ENCODE measurements at regions not wholly inside any gene's neighbourhood (a gene's known extent, or its start where the extent isn't known, plus 50 kb on each side); places are given as distances from the start of the nearest gene placed in this dataset.
"Not testable (repeated sequence)": the region's sequence is repeated elsewhere in the genome, so short reads cannot be mapped to it uniquely, and the experiment has no call there.

GRCh38 chr6:17002123-17002522 is 99.7 kb upstream of the STMND1 start:
- DNase-seq (no peak), ATAC-seq (ENCODE audit: low read depth in 2 of 2) (no peak)
- H3K27me3 Mint-ChIP-seq = peaks cover 12 to 35% (median 23%) of the 10 kb centered on the region in 3 donors
- H3K36me3 Mint-ChIP-seq = no peaks in the 10 kb centered on the region
- no peaks in the 10 kb centered on the region for H3K4me1 Mint-ChIP-seq
- peaks cover 0 to 14% (median 4%) of the 10 kb centered on the region in 7 donors for H3K9me3 Mint-ChIP-seq
- no peak overlapping the region for H3K27ac Mint-ChIP-seq
- no peak overlapping the region for H3K4me3 Mint-ChIP-seq

GRCh38 chr6:17001188-17001587 is 100.7 kb upstream of the STMND1 start:
- no peak for ATAC-seq (ENCODE audit: low read depth in 2 of 2)
- no peak for DNase-seq
- Mint-ChIP-seq H3K36me3 (no peaks in the 10 kb centered on the region), H3K27me3 (peaks cover 12 to 35% (median 23%) of the 10 kb centered on the region in 3 donors), H3K4me3 (no peak overlapping the region), H3K9me3 (peaks cover 0 to 14% (median 4%) of the 10 kb centered on the region in 7 donors), H3K27ac (no peak overlapping the region), H3K4me1 (no peaks in the 10 kb centered on the region)

GRCh38 chr6:16999491-17000436 is 102.1 kb upstream of the STMND1 start:
- H3K4me1 Mint-ChIP-seq = no peaks in the 10 kb centered on the region
- DNase-seq (no peak), ATAC-seq (ENCODE audit: low read depth in 2 of 2) (no peak)
- peaks cover 0 to 21% (median 3%) of the 10 kb centered on the region in 7 donors for H3K9me3 Mint-ChIP-seq
- H3K27ac Mint-ChIP-seq = no peak overlapping the region
- H3K36me3 Mint-ChIP-seq = no peaks in the 10 kb centered on the region
- H3K27me3 Mint-ChIP-seq = peaks cover 5 to 31% (median 30%) of the 10 kb centered on the region in 3 donors
- no peak overlapping the region for H3K4me3 Mint-ChIP-seq

DNA sequence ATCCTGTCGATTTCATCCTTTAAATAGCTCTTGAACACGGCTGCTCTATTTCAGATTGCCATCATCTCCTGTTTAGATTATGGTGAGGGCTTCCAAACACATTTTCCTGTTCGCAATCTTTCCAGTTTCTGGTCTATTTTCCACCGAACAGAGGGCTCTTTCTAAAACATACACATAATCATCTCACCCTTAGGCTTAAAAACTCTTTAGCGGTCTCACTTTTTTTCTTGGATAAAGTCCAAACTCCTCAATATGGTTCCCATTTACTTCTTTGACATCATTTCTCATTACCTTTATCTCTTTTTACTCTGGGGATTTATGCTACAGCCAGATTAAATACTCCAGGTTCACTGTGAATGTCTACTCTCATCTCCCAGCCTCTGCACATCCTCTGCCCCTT is 103.4 kb upstream of the STMND1 start:
- peaks cover 5 to 37% (median 31%) of the 10 kb centered on the region in 3 donors for H3K27me3 Mint-ChIP-seq
- H3K4me1 Mint-ChIP-seq = no peaks in the 10 kb centered on the region
- DNase-seq (no peak), ATAC-seq (ENCODE audit: low read depth in 2 of 2) (no peak)
- no peak overlapping the region for H3K4me3 Mint-ChIP-seq
- no peak overlapping the region for H3K27ac Mint-ChIP-seq
- no peaks in the 10 kb centered on the region for H3K36me3 Mint-ChIP-seq
- peaks cover 0 to 21% (median 3%) of the 10 kb centered on the region in 7 donors for H3K9me3 Mint-ChIP-seq

DNA sequence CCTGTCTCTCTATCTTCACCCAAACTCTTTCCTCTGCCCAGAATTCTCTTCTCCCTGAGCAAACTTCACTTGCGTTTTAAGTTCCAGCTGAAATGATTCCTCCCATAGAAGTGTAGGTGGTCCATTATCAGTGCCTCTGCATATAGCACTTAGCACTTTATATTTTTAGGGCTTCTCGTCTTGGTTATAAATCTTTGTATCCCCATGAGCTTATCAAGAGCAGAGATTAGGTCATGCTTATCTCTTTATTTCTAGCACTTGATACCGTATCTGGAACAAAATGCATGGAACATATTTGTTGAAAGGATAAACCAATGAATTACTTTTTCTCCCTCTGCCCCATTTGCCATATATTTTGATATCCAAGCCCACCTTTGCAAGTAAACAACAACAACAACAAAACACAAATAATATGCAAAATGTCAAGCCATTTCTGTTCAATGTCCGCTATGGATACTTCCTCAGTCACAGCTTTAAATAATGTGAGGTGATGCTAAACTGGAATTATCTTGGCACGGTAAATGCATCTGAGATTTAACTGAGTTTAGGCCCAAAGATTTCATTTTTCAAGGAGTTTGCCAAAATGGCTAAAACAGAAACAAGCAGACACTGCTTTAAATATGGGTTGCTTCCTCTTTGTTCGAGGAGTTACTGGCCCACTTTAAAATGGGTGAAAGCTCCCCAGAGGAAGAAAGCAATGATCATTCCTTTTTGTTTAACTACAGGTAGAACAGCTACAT is 106.2 kb upstream of the STMND1 start:
- H3K9me3 Mint-ChIP-seq = peaks cover 0 to 20% (median 2%) of the 10 kb centered on the region in 7 donors
- ATAC-seq (ENCODE audit: low read depth in 2 of 2) (no peak), DNase-seq (no peak)
- peaks cover 0 to 21% (median 20%) of the 10 kb centered on the region in 3 donors for H3K27me3 Mint-ChIP-seq
- H3K4me3 Mint-ChIP-seq = no peak overlapping the region
- no peaks in the 10 kb centered on the region for H3K4me1 Mint-ChIP-seq
- H3K27ac Mint-ChIP-seq = no peak overlapping the region
- no peaks in the 10 kb centered on the region for H3K36me3 Mint-ChIP-seq

- no peaks in the 10 kb centered on the region for H3K4me1 Mint-ChIP-seq
- ATAC-seq (ENCODE audit: low read depth in 2 of 2) (no peak), DNase-seq (no peak)
- H3K9me3 Mint-ChIP-seq = peaks cover 6 to 25% (median 14%) of the 10 kb centered on the region in 7 donors
- peaks cover 0 to 16% (median 8%) of the 10 kb centered on the region in 3 donors for H3K27me3 Mint-ChIP-seq
- no peak overlapping the region for H3K27ac Mint-ChIP-seq
- H3K36me3 Mint-ChIP-seq = peaks cover 0 to 10% of the 10 kb centered on the region in 2 donors
- no peak overlapping the region for H3K4me3 Mint-ChIP-seq
These were observed 108.5 kb upstream of the STMND1 start for GRCh38 chr6:16993396-16993795.

DNA sequence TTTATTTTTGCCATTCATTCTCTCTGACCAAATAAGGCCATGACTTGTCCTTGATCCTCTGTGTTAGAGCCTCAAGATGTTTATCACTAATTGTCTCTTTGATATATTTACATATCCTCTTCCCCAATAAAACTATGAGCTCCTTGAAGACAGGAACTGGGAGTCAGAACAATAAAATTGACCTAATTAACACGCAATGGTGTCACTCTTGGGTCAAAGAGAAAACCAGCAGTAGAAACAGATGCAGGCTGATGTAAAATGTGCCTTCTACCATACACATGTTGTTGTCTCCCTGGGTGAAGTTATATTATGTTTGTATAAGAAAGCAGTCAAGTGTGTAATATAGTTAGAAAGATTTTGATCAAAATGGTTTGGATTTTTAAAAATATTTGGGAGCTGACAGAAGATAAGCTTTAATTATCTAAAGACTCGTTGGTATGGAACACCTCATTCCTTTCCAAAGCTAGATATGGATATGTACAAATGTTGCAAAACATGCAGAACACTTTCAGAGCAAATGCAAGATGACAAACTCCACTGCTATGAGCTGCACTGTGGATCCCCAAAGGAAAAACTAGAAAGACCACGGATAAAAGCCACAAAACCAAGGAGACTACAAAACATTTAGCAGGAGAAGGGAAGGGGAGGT is 109.7 kb upstream of the STMND1 start:
- H3K36me3 Mint-ChIP-seq = peaks cover 0 to 10% of the 10 kb centered on the region in 2 donors
- H3K4me1 Mint-ChIP-seq = no peaks in the 10 kb centered on the region
- H3K27me3 Mint-ChIP-seq = peaks cover 0 to 16% (median 6%) of the 10 kb centered on the region in 3 donors
- DNase-seq = no peak
- peaks cover 6 to 34% (median 19%) of the 10 kb centered on the region in 7 donors for H3K9me3 Mint-ChIP-seq
- no peak for ATAC-seq (ENCODE audit: low read depth in 2 of 2)
- H3K27ac Mint-ChIP-seq = no peak overlapping the region
- H3K4me3 Mint-ChIP-seq = no peak overlapping the region

- not testable (repeated sequence) for H3K36me3 Mint-ChIP-seq; H3K4me1 Mint-ChIP-seq; H3K27ac Mint-ChIP-seq; DNase-seq; ATAC-seq (ENCODE audit: low read depth in 2 of 2); H3K4me3 Mint-ChIP-seq
- Mint-ChIP-seq H3K27me3 (peaks cover 6 to 12% (median 6%) of the 10 kb centered on the region in 3 donors), H3K9me3 (peaks cover 6 to 34% (median 18%) of the 10 kb centered on the region in 7 donors)
These were observed 111.9 kb upstream of the STMND1 start for GRCh38 chr6:16989976-16990375.

DNA sequence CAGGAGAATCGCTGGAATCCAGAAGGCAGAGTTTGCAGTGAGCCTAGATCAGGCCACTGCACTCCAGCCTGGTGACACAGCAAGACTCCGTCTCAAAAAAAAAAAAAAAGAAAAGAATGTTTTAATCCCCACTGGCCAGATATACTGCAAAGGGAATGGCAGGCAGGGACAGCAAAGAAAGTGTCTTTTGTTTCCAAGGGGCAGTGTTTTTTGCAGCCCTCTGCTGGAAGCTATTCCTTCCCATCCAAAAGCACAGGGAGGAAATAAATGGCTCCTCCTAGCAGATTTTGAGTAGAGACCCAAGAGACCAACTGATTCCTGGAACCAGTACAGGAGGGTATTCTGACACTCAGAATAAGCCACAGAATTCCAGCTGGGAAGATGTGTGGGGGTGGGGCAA is 112.5 kb upstream of the STMND1 start:
- peaks cover 6 to 34% (median 17%) of the 10 kb centered on the region in 7 donors for H3K9me3 Mint-ChIP-seq
- no peak for DNase-seq
- no peak overlapping the region for H3K4me3 Mint-ChIP-seq
- peaks cover 0 to 10% of the 10 kb centered on the region in 2 donors for H3K36me3 Mint-ChIP-seq
- ATAC-seq (ENCODE audit: low read depth in 2 of 2) = no peak
- no peaks in the 10 kb centered on the region for H3K4me1 Mint-ChIP-seq
- H3K27me3 Mint-ChIP-seq = peaks cover 6 to 14% (median 12%) of the 10 kb centered on the region in 3 donors
- H3K27ac Mint-ChIP-seq = no peak overlapping the region

DNA sequence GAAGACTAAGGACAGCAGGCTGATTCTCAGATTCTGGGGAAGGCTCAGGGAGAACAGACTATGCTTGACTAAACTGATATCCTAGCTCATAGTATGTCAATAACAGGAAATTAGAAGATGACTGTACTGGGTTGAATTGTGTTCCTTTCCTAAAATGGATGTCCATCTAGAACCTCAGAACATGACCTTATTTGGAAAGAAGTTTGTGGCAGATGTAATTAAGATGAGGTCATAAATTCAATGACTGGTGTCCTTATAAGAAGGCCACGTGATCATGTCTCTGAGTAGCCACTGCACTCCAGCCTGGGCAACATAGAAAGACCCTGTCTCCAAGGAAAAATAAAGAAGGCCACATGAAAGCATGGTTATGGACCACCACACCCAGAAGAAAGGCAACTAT is 113.9 kb upstream of the STMND1 start:
- DNase-seq (no peak), ATAC-seq (ENCODE audit: low read depth in 2 of 2) (no peak)
- Mint-ChIP-seq H3K27me3 (peaks cover 6 to 17% (median 7%) of the 10 kb centered on the region in 3 donors), H3K36me3 (peaks cover 0 to 10% of the 10 kb centered on the region in 2 donors), H3K4me1 (no peaks in the 10 kb centered on the region), H3K27ac (no peak overlapping the region), H3K9me3 (peaks cover 6 to 34% (median 17%) of the 10 kb centered on the region in 7 donors), H3K4me3 (no peak overlapping the region)

DNA sequence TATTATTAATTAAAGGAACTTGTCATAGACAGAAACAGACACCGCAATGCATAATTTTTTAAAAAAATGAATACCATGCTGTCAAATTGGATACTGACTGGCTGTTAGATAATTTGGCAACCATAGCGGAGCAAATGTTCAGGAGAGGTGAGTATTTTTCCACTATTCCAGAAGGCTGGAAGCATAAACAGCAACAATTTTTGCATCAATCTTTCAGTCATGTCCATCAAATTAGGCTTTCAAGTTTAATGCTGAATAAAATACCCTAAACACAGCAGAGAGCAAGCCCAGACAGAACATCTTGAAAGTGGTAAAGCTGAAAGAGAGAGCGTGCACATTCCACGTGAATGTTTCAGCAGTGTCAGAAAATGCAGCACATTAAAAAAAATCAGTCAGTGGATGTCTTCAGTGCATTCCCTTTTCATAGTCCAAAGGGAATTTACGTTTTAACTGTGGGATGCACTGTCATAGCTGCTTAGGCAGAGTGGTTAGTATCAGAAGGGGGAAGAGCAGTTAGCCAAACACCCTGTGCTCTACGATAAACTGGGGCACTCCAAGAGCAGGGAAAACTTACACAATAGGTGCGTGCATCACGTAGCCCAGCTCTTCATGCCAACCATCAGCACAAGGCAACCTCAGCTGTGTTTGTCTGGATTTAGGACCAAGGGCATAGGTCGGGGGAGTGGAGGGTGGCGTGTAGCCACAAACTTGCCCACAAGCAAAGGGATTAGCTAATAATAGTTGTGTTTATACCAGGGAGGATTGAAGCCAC is 116.2 kb upstream of the STMND1 start:
- Mint-ChIP-seq H3K4me3 (no peak overlapping the region), H3K9me3 (peaks cover 6 to 30% (median 16%) of the 10 kb centered on the region in 7 donors), H3K4me1 (no peaks in the 10 kb centered on the region), H3K36me3 (peaks cover 0 to 10% of the 10 kb centered on the region in 2 donors), H3K27ac (no peak overlapping the region), H3K27me3 (peaks cover 7 to 17% (median 8%) of the 10 kb centered on the region in 3 donors)
- ATAC-seq (ENCODE audit: low read depth in 2 of 2) (no peak), DNase-seq (no peak)

DNA sequence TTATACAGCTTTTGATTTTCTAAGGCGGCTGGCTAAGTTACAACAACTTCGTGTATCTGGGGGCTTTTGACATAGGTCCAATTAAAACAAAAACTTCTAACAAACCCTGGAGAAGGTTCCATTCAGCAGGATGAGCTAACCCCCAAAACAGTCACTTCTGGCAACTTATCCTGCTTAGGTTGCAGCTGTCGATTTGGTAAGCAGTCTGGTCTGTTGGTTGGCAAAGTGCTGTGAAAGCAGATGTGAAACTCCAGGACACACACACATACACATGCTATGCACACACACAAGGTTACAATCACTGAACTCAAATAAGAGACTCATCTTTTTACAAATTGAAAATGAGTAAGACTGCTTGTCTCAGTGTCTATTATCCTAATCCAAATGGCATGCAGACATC is 119.0 kb upstream of the STMND1 start:
- no peak for DNase-seq
- Mint-ChIP-seq H3K27me3 (peaks cover 17 to 36% (median 26%) of the 10 kb centered on the region in 3 donors), H3K27ac (no peak overlapping the region), H3K4me1 (no peaks in the 10 kb centered on the region), H3K36me3 (no peaks in the 10 kb centered on the region), H3K4me3 (no peak overlapping the region), H3K9me3 (peaks cover 2 to 11% (median 3%) of the 10 kb centered on the region in 7 donors)
- no peak for ATAC-seq (ENCODE audit: low read depth in 2 of 2)
